ENCODE measurements at regions not wholly inside any gene's neighbourhood (a gene's known extent, or its start where the extent isn't known, plus 50 kb on each side); places are given as distances from the start of the nearest gene placed in this dataset.

DNA sequence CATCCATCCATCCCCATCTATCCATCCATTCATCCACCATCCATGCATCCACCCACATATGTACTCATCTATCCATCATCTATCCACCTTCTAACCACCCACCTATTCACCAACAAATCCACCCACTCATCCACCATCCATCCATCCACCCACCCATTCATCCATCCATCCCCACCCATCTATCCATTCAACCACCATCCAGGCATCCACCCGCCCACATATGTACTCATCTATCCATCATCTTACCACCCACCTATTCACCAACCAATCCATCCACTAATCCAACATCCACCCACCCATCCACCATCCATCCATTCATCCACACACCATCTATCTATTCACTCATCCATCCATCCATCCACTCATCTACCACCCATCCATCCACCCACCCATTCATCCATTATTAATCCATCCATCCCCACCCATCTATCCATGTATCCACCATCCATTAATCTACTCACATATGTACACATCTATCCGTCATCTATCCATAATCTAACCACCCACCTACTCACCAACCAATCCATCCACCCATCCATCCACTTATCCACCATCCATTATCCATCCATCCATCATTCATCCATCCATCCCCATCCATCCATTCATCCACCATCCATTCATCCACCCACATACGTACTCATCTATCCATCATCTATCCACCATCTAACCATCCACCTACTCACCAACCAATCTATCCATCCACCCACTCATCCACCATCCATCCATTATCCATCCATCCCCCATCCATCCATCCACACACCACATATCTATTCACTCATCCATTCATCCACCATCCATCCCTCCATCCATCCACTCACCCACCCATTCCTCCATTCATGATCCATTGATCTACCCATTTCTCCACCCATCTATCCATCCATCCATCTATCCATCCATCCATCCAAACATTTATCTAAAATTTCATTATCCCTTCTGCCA is 940.0 kb downstream of the BRD1 start:
- no peak for DNase-seq (ENCODE audit: low read depth in 3 of 3)

DNA sequence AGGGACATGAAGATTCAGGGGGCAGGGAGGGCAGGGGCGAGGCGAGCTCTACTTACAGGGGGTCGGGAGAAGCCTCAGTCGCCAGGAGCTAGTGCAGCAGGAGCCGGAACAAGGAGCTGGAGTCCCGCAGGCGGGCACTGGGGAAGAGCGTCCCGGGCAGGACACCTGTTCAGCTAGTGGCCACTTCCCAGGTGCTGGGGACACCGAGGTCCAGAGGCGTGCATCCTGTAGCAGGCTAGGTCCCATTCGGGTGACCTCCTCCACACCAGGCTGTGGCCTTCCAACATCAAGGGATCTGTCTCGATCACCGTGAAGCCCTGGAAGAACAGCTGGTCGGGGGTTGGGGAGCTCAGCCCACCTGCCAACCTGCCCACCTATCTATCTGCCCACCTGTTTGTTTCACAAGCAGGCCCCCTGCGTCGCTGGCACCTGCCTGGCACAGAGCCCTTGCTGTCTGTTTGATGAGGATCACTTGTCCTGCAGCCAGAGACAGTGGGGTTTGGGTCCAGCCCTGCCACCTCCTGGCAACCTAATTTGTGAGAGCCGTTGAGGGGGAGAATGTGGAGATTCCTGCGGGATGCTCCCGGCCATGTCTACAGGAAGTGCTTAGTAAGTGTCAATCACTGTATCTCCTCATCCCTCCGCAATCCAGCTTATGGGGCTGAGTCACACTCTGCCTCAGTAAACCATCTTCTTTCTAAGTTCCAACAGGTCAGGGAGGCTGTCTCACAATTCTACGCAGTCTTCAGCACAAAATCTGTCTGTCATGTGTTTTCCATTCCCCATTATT is 940.9 kb downstream of the BRD1 start:
- DNase-seq (ENCODE audit: low read depth in 3 of 3): no peak

DNA sequence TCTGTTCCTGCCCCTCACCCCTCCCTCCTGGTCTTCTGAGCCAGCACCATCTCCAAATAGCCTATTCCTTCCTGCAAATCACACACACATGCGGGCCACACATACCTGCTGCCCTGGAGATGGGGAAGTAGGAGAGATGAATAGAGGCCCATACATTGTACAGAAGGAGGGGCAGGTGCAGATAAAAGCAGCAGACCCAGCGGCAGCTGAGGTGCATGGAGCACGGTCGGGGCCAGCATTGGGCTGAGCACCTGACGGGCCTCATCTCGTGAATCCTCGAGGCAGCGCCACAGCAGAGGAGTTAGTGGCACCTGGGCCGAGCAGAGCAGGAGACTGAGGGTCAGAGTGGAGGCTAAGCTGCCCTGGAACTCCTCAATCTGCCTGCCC is 941.8 kb downstream of the BRD1 start:
- no peak for DNase-seq (ENCODE audit: low read depth in 3 of 3)

DNA sequence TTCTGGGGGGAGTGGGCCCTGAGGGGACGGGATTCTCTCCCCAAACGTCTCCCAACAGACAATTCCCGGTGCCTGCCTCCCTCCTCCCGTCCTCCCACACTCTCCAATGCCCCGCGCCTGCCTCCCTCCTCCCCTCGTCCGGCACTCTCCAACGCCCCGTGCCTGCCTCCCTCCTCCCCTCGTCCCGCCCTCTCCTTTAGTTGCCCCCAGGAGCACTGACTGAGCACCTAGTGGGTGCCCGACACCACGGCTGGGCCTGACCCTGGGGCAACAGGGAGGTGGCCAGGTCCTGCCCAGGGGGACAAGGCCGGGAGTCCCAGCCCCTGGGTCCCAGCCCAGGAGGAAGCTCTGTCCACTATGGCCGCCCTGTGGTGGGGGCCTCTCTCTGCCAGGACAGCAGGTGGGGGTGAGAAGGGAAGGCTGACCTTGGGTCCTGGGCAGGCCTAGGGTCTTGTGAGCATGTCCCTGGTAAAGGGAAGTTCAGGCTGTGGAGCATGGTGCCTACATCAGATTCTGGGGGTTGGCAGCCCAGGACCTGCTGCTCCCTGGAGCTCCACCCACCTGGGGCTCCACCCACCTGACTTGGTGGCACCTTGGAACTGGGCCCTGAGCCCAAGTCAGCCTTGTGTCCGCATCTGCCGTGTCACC is 942.3 kb downstream of the BRD1 start:
- DNase-seq (ENCODE audit: low read depth in 3 of 3): no peak

DNA sequence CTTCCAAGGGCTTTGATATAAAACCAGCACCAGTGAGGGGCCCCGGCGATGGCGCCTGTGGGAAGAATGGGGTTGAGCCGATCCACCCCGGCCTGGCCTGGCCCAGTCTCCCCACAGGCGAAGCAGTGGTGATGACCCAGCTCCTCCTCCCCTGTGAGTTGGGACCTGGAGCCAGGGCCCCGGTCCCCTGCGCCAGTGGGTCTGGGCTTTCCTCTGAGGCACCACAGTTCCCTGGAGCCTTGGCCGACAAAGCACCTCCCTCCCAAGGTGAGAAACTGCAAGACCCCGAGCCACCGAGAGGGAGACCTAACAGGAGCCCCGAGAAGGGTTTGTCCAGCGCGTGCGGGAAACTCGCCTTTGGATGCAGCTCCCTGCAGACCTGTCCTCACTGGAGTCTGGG is 942.9 kb downstream of the BRD1 start:
- no peak for DNase-seq (ENCODE audit: low read depth in 3 of 3)

DNA sequence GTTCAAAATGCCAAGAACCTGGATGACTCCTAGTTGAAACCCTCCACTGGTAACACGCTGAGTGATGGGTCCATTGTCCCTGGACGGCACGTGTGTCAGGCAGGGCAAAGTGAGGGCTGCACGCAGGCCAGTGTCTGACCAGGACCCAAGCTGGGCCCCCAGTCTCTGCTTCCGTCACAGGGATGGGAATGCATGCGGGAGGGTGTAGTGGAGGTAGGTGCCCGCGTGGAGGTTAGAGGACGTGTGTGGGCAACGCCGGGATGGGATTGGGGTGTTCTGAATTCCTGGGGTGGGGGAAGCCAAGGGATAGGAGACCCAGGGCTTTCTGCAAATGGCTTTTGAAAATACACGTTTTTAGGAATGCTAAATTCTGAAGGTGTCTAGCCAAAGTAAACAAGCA is 943.3 kb downstream of the BRD1 start:
- no peak for DNase-seq (ENCODE audit: low read depth in 3 of 3)

DNA sequence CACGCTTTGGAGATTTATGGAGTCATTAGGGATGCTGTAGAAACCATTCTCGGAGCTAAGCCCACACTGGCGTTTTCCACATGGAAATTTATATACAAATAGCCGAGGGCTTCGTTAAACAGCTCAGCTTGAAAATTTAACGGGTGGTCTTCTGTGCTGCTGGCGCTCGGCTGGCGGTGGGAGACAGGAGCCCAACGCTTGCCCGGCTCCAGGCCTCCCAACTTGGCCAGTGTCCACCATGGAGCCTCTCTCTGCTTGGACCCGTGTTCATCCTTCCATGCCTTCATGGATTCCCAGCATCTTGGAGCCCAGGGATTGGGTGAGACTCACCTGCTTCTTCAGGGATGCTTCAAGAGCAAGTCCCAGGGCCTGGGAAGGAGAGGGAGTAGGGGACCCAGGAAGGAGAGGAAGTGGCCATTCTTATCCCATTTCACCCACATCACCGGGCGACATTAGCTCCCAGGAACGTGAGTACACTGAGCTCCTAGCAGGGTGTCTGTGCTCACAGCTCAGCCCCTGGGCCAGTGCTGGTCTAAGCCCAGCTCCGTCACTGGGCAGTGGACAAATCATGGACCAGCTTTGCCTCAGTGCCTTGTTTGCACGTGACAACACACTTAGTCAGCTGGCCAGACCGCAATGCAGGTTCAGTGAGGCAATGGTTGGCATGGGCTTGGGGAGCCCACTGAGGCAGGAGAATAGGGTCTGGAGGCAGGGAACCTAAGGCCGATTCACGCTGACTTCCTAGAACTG is 944.3 kb downstream of the BRD1 start:
- DNase-seq (ENCODE audit: low read depth in 3 of 3): no peak

DNA sequence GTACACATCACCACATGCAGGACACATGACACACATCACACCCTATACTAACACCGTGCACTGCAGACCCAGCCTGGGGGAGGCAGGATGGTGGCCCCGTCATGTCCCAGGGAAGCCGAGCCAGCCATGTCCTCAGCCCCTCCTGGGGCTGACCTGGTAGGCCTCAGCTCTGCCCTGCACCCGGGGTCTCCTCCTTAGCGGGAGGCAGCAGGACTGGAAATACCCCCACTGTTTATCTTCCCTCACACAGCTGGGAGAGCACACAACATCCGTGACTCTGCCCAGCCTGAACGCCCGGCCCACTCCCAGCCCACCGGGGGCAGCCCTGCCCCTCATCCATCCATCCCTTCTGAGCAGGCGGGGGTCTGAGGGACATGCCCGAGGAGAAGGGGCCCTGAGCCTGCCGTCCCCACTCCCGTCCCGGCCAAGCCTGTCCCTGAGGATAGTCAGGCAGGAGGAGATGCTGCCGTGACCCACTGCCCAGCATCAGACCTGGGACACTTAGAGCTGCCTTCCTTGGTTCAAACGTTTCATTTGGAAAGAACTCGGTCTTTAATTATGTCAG is 945.0 kb downstream of the BRD1 start:
- DNase-seq (ENCODE audit: low read depth in 3 of 3): no peak

DNA sequence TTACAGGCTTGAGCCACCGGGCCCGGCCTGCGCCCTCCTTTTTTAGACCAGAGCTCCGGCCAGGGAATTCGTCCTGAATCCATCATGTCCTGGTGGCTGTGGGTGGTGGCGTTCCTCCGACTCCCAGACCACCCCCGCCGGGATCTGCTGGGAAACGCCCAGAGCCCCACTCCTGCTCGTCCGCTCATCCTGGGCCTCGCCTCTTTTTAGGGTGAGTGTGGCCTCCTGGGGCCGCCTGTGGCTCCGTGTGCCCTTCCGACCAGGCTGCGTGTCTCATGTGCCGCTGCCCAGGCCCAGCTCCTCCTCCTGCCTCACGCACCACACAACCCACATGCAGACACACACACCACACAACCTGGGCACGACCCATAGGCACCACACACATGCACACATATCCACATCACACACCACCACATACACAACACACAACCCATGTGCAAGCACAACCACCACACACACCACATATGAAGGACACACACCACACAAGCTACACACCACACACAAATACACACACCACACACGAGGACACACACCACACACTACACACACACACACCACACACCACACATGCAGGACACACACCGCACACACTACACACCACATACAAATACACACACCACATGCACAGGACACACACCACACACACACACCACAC is 946.2 kb downstream of the BRD1 start:
- DNase-seq (ENCODE audit: low read depth in 3 of 3): no peak

DNA sequence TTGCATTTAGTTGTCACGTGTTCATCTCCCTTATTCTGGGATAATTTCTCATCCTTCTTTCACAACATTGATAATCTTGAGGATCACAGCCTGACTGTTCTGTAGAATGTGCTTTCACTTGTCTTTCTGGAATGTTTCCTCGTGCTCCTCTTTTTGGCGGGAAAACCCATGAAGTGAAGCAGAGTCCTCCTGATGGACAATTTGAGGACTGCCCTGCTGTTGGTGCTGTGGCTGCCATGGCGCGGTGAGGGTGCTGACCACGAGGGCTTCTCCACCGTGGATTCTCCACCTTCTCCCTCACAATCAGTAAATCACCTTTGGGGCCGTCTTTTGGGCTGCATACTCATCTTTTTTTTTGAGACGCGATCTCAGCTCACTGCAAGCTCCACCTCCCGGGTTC is 946.9 kb downstream of the BRD1 start:
- DNase-seq (ENCODE audit: low read depth in 3 of 3): no peak

DNA sequence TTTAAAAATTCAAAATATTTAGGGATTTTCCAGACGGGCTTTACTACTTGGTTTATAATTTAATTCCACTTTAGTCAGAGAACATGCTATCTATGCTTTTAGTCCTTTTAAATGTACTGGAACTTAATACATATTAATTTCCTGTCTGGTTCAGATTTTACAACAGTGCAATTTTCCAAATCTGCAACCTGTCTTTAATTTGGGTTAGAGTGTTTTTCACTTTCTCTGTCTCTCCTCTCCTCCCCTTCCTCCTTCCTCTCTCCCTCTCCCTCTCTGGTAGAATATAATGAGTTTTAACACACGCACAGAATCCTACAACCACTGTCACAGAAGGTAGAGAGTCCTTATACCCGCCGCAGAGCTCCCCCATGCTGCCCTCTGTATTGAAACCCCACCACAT is 950.7 kb downstream of the BRD1 start:
- DNase-seq (ENCODE audit: low read depth in 3 of 3): no peak

DNA sequence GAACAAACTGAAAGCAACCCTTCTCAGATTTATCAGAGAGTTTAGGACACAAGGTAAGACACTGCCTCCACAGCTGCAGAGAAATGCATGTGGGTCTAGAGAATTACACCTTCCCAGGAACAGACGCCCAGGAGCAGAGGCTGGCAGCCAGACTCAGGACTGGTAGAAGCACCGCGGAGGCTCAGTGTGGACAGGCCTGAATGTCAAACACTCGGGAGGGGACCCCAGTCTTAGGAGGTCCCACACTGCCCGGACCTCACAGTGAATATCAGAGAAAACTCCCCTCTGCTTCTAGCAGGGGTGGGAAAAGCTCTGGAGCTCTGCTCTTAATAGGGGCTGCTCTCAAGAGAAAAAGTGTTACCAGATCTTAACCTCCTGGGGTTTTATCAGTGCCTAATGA is 952.7 kb downstream of the BRD1 start:
- no peak for DNase-seq (ENCODE audit: low read depth in 3 of 3)

DNA sequence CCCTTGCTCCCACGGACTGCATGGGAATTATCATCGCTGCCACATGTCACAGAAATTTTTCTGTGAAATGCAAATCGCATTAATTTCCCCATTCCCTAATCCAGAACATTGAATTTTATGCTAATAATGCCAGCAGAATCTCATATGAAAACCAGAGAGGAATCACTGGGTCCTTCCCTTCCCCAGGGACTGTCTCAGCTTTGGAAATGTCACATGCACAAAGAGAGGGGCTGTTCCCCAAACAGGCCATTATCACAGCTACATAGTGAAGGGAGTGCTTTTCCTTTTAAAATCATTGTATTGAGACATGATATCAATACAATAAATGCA is 954.5 kb downstream of the BRD1 start:
- DNase-seq (ENCODE audit: low read depth in 3 of 3): no peak

DNA sequence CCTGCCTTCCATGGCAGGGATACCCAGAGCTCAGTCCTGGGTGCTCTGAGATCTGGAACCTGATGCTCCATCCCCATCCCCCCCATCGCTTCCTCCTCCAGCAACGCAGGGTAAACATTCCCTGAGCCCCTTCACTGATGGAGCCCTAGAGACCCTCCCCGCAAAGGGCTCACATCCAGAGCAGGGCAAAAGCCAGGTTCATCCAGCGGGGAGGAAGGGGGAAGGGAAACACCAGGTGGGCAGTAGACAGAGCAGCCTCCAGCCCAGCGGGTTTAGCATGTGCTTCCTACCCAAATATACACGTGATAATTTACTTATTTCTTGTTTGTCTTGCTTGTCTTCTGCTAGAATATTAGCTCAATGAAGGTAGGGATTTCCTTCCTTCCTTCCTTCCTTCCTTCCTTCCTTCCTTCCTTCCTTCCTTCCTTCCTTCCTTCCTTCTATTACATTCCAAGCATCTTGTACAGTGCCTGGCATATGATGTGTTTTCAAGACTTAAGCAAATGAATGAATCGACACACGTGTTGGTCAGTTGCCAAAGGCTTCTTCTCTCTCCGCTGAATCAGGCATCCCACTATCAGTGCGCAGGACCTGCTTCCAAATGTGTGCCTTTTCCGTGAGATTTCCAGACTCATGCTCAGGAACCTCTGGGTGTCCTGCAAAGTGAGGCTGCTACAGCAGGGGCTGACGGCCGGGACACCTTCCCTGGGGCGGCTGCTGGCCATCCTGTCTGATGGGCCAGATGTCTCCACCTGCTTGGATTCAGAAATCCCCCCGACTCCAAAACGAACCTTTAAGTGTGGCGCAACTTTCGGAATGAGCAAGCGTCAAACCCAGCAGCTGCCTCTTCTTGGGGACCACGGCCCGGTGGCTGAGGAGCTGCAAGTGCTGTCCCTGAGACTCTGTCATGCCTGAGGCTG is 955.1 kb downstream of the BRD1 start:
- no peak for DNase-seq (ENCODE audit: low read depth in 3 of 3)

DNA sequence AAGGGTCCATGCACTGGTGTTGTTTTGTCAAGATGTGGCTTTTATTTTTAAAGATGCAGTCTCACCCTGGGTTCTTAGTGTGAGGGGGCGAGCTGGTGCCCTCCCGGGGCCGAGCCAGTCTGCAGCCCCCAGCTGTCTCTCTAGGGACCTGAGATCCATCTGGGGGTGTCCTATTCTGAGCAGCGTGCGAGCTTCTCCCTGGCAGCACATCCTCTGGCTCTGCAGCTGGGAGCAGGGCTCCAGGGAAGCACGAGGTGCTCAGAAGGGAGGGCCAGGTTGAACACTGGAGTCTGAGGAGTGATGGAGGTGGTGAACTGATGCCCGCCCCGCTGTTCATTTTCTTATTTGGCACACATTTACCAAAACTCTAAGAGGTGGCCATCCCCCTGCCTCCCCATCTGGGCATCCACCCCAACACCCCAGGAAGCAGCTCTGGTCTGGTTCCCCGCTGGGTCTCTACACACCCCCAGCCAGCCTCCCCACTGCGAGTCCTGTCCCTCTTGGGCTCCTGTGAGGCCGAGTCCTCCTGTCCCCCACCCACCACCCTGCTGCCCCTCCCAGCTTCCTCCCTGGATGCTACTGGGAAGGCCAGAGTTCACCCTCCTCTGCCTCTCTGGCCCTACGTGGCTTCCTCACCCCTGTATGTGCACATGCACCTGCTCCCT is 956.4 kb downstream of the BRD1 start:
- DNase-seq (ENCODE audit: low read depth in 3 of 3): no peak

DNA sequence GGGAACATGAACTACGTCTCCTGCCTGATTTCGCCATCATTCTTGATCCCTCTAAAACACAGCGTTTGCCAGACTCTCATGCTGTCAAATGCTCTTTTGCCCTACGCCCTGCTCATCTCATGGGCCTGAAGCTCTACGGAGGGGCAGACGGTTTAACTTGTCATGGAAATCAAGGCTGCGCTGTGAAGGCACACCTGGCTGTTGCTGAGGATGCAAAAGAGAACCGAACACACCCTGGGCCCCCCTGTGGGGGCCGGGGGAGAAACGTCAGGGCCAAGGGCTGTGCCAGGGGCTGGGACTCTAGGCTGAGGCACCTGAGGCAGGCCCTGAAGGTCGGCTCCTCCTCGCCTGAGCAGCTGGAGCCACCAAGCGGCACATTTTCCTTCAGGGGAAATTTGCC is 957.2 kb downstream of the BRD1 start:
- no peak for DNase-seq (ENCODE audit: low read depth in 3 of 3)

DNA sequence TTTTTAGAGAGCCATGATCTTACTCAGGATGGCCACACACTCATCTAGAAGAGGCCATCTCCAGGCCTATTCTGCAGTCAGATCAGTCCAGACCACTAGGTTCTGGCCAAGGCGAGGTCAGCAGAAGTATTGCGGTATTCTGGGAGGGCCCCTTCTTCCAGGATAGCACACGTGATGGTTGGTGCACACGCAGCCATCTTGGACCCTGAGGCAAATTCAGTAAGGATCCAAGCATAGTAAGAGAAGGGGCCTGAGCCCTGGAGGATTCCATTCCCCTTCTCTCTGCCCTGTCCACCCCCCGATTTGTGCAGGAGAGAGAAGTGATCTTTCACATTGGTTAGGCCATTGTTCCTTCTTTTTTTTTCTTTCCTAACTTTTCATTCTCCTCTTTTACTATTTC is 957.9 kb downstream of the BRD1 start:
- no peak for DNase-seq (ENCODE audit: low read depth in 3 of 3)

DNA sequence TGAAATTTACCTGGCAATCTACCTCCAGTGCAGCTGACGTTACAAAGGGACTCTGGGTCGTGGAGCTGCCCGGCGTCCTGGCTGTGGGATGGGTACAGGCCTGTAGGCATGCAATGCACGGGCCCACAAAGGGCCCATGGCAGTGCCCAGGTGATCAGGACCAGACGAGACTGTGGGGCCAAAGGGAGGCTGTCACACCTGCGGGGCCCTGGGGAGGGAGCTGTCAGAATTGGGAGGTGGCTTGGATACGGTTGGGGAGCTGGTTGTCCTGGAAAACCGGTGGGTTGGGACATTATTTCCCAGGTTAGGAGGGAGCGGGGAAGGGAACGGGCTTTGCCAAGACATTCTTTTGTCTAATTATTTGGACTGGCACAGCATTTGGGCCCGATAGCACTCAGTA is 958.5 kb downstream of the BRD1 start:
- DNase-seq (ENCODE audit: low read depth in 3 of 3): no peak

DNA sequence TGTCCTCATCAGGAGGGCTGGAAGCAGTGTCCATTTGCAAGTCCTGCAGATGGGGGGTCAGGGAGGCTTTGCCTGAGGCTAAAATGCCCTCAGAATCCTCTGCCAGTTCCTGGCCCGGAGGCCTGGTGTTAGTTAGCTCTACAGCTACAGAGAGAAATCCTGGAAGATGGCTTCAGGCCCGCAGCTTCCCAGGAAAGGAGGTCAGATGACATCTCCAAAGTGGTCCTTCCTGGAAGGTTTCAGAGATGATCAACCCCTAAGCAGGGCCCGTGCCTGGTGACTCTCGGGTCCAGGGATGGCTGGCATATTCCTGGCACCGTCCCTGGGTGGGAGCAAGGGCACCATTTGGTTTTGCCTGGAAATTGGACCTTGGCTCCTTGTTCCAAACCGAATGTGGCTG is 959.1 kb downstream of the BRD1 start:
- no peak for DNase-seq (ENCODE audit: low read depth in 3 of 3)

DNA sequence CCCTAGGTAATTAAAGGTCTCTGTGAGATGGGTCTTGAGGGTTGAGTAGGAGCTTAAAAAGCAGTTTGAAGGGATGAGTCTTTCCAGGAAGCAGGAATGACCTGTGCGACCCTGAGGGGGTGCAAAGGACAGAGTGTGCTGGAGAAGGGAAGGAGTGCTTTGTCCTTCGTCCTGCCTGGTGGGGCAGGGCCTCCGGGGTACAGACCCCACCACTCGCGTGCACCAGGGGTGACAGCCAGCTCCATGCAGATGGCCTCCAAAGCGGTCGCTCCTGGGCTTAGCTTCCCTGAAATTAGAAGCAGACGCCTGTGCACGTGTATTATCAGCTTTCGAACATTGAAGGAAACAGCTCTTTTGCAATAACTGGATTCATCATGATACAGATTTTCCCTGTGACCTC is 959.8 kb downstream of the BRD1 start:
- DNase-seq (ENCODE audit: low read depth in 3 of 3): no peak

Data from stimulated activated CD4-positive, alpha-beta T cell treated with anti-CD3 and anti-CD28 coated beads, TNF-alpha, amount 100 ng/mL, for 48 hours (primary cell).